Right kidney (tissue), 1 donor: ENCODE measurements at regions not wholly inside any gene's neighbourhood (a gene's known extent, or its start where the extent isn't known, plus 50 kb on each side); places are given as distances from the start of the nearest gene placed in this dataset.
"Not testable (repeated sequence)": the region's sequence is repeated elsewhere in the genome, so short reads cannot be mapped to it uniquely, and the experiment has no call there.

Experiments
- DNase-seq: peaks from one replicate; pipeline ENCODE4 v3.0.0-alpha.2; 2016

DNA sequence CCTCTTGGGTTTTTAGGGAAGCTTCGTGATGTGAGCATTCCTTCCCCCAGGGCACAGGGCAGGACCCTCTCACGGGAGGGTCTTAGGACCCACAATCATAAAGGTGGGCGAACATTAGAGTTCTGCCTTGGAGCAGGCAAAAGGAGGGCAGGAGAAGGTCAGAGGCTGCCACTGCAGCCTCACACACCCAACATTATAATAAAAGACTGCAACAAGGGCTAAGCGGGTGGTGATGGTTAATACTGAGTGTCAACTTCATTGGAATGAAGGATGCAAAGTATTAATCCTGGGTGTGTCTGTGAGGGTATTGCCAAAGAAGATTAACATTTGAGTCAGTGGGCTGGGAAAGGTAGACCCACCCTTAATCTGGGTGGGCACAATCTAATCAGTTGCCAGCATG is 206.6 kb upstream of the C2CD4B start:
- DNase-seq, result not testable (repeated sequence)

DNA sequence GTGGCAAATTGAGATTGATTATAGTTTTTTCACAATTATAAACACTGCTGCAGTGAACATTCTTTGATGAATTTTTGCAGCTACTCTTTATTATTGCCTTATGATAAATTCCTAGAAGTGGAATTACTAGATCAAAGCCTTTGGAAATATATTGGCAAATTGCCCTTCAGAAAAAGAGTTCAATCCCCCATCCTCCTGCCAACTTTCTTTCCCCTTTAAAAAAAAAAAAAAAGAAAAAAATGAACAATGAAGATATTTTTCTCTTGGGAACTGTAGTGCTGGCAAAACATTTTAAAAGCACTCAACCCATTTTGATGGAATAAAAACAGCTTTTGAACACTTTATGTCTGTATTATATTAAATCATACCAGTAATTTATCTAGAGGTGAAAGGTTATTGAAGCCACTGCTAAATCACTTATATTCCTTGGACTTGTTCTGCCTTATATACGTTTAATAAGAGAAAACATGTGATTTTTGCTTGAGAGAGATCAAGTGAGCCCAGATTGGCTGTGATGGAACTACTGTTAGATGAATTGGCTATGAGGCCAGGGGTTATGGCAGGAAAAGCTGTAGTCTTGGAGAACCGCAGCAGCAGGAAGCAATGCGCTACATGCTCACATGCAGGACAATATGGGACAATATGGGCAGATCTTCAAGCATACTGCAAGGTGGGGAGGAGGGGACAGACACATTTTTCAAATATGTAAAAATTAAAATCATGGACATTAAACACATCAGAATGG is 212.8 kb upstream of the C2CD4B start:
- DNase-seq, result no peak

DNA sequence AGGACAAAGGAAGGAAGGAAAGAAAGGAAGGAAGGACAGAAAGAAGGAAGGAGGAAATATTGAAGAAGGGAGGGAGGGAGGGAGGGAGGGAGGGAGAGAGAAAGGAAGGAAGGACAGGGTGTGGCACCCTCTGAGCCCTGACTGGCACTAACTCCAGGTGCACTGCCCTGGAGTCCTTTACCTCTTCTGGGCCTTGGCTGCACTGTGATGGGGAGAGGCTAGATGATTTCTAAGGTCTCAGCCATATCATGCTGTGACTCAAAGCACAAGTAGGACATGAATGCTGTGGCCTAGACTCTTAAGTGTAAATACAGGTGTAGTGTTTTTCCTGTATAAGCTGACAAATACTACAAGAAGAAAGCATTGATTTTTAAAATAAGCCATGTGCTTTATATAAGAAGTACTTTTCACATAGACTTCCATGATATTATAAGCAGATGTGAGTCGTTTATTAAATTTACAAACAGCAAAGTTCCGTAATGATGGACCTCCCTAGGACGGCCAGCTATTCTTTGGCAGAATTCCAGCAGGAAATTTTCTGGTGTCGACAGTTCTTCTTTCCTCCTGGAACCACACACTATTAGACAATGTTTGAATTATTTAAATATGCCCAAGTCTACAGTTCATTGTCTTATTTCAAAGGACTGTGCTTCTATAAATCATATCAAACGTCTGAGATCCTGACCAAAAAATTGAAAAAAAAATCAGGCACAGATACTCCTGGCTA is 213.8 kb upstream of the C2CD4B start:
- no peak for DNase-seq

DNA sequence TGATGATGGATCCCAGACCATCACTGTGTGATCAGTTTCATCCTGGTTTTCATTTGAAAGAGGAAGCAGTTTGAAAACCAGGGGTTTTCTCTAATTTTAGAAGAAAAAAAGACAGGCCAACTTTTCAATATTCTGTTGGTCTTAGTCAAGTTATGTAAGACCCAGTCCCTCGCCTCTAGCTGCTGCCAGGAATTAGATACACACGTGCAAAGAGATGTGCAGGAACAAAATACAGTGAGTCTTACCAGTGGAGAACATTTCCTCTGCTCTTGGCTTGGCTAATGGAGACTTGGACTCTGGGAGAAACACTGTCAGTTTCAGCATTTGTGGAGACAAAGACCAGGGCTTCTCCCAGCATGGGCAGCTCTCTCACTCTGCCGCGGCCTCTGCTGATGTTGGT is 214.9 kb upstream of the C2CD4B start:
- DNase-seq, result no peak

DNA sequence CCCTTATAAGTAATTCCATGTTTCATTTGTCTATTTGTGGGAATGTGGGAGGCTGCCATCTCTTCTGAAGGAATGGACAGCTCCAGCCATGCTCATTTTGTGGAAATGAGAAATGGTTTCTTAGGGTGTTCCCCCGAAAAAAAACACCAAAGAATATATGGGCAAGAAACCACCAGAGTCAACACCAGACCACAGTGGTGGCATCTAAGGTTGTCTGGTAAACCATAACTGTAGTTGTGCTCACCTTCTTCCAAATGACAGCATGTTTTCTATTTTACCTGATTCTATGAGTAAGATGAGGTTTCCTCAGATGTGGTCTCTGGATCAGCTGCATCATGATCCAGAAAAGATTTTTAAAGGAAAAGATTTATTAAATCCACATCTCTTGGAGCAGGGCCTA is 217.0 kb upstream of the C2CD4B start:
- DNase-seq, result no peak

DNA sequence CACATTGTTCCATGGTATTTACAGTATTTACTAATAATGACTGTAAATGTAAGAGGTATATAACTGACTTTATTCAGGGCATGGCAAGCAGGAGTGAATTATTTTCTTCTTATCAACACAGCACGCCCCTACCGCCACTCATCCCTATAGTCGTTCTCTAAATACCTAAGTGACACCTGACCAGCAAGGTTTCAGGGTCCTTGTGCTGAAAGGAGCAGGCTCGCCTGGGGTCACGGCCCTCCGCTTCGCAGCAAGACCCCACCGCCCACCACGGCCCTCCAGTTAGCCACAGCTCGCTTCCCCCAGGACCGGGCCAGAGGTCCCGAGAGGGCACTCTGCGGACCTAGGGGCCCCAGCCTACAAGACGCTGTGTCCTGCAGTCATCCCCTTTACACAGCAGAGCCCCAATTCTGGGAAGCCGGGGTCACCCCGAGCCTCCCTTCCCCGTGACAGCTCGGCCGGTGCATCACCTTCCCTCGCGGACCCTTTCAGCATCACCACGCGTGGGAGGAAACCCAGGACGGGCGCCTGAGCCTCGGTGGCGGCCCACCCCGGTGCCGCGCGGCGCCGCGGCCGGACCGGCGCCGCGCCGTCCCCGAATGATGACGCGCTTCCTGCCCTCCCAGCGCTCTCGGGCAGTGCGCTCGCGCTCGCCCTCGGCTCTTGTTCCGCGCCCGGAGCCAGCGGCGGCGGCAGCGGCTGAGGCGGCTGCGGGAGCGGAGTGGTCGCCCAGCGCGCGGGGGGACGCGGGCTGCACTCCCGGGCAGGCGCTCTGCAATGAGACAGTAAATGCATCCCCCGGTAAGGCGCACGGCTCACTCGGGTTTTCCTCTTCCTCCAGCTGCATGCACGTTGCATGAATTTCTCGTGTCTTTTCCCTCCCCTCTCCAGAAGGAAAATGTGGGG is 225.1 kb upstream of the C2CD4B start, which contains the start of gene TLN2:
Gene TLN2 (plus strand): TSS at position 666 of the 906 bp plus-strand sequence.
- peak; percentile 95 for DNase-seq

DNA sequence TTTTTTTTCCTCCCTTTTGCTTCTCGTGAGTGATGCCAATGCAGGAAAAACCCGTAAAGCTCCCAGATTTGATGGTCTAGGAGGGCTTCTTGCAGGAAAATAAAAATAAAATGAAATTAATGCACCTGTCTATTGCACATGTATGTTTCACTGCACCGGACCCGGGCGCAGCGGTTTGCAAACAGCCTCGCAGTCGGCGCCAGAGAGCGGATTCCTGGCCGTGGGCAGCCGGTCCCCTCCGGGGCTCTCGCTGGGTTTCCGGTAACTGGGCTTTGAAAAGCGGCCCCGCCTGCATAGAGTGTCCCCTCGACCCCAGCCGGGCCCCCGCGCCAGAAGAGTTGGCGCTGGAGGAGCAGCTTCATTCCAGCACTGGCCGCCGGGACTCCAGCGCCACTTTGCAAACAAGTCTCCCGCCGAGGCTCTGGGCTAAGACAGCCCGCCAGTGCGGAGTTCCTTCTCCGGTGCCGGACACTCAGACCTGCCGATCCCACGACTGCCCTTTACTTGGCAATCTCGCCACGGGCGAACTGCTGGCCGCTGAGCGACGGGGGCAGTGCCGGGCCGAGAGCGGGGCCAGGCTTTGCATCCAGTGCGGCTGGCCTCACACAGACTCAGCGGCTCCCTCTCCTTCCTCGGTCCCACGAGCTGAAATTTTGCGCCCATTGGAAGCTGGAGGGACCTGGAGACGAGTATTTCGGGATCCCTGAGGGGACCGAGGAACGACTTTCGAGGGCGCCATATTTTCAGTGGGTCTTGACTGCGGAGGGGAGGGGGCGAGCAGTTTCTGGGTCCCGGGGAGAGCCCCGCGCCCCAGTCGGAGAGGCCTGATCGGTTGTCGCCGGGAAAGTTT is 225.9 kb upstream of the C2CD4B start:
- peak; percentile 83 for DNase-seq

DNA sequence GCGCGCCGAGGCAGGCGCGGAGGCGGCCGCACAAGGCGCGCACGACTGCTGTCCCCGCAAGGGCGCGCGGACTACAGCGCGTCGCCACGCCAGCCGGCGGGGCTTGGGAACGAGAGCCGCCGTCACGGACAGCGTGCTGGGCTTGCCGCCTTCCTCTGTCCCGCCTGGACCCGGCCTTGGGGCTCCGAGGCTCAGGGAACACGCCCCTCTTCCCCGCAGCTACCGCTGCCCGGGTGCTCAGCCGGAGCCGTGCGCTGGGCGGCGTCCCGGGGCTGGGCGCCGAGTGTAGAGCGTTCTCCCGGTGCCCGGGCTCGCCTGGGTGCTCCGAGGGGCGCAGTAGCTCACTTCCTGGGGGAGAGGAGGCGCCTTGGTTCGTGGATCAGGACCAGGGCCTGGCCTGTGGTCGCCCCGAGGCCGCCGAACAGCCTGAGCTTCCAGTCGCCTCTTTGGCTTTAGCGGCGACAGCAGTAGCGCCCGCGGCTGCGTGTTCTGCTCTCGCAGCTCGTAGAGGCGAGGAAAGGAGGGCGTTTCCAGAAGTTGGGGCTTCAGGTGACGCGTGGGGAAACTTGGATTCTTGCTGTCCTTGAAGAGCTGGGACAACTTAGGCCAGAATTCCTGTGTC is 226.7 kb upstream of the C2CD4B start:
- DNase-seq, result peak; percentile 91

DNA sequence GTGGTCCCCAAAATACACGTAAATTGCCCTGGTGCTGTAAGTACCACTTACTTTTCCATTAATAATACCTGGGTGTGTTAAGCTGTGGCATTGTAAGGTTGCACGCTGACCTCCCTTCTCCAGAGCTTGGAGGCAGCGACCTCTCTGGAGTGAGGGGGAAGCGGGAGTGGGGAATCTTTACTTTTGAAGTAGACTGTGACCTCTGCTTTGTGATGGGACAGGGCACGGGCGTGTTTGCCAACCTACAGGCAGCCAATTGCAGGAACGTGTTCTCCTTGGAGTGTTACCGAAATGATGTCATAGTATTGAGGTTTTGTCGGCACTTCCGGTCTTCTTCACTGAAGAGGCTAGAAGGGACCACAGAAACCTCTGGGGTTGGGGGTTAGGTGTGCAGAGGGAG is 227.3 kb upstream of the C2CD4B start:
- DNase-seq, result no peak

DNA sequence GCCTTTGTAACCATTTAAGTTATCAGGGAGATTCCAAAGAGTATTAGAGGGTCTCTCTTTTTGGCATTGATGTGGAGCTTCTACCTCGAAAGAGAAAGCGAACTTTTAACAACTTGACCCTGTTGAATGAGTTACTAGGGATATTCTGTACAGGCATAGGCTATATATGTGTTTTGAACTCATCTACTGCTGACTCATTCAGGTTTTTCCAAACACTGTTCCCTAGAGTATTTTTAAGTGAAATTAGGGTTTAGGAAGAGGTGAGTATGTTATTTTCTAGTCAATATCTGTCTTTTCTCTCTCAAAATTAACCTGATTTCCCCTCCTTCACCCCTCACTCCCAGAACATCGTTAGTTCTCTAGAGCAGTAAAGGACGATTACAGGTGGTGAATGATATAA is 228.1 kb upstream of the C2CD4B start:
- DNase-seq, result no peak

DNA sequence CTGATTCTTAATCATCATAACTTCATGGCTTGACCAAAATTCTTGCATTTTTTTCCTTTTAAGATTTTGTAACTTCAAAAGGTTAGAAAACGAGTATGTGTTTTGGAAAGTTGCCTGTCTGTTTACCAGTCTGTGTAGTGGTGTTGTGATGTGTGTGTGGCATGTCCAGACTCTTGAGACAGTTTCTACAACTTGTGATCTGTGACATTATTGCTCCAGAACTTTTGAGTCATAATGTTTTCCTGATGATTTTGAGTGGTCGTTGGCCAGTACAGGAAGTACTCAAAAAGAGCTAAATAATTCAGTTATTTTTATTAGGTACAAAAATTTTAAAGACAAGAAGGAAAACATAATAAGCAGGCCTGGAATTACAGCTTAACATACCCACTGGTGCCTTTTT is 229.0 kb upstream of the C2CD4B start:
- no peak for DNase-seq

DNA sequence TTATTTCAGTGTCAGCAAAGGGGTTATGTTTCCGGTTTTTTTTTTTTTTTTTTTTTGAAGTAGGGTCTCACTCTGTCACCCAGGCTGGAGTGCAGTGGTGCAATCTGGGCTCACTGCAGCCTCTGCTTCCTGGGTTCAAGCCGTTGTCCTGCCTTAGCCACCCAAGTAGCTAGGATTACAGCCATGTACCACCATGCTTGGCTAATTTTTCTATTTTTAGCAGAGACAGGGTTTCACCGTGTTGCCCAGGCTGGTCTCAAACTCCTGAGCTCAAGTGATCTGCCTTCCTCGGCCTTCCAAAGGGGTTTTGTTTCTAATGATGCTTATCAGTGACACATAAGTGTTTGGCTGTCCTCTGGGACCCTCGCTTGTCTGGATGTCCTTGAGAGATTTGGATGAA is 235.7 kb upstream of the C2CD4B start:
- DNase-seq, result no peak

DNA sequence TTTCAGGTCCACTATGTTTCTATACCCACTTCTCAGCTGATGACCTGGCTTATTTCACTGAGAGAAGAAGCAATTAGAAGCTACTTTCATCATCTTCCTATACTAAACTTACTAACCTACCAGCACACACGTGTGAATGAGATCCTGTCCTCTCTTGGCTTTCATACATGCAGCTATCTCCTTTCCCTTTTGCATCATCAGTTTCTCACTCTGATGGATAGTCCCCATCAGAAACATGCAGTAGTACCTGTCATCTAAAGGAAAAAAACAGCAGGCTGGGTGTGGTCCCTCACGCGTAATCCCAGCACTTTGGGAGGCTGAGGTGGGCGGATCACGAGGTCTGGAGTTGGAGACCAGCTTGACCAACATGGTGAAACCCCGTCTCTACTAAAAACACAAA is 237.6 kb upstream of the C2CD4B start:
- DNase-seq, result no peak

DNA sequence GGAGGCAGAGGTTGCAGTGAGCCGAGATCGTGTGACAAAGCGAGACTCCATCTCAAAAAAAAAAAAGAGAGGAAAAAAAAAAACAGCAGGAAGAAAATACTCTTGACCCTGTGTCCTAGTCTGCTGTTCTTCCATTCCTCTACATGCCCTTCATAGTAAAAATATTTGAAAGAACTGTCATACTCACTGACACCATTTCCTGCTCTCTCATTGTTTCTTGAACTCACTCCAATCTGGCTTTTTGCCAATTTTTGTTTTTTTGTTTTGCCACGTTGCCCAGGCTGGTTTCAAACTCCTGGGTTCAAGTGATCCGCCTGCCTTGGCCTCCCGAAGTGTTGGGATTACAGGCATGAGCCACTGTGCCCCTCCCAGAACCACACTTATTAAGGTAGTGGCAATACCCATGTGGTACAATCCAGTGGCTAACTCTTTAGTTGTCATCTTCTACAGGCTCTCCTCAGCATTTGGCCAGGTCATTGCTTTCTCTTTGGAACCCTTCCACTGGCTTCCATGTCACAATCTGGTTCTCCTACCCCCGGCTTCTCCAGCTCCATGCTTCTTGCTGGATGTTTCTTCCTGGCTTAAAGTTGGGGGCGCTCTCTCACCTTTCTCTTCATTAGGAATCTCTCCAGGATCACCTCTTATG is 238.2 kb upstream of the C2CD4B start:
- DNase-seq, result no peak

DNA sequence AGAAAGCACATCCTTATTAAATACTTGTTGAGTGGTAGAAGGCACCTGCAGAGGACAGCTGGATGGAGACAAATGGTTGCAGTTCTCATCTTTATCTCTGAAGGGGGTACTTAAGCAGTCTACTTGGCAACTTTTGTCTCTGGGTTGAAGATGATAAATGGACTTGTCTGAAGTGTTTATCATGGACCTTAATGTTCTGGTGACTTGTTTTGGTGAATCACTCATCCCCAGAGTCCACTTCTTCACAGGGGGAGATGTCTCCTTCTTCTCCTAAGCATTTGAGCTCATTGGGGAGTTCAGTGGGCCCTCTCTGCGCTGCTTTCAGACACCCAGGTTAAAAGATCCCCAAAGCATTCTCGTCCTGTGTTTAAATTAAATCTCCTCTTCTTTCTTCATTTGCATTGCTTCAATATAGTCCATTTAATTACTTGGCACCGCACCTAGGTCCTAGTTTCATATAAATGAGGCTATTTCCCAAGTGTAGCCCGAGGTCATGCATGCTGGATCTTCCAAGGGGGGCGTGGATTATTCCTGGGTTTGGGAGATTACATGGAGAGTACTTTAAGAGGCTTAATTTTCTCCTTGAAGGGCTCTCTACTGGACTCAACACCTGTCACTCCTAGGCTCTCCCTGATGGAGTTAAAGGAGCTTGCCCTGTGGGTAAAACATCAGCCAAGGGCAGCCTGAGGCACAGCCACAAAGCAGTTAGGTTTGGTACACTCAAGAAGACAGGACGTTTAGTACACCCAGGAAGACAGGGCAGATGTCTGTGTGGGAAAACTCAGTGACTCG is 239.3 kb upstream of the C2CD4B start:
- no peak for DNase-seq

DNA sequence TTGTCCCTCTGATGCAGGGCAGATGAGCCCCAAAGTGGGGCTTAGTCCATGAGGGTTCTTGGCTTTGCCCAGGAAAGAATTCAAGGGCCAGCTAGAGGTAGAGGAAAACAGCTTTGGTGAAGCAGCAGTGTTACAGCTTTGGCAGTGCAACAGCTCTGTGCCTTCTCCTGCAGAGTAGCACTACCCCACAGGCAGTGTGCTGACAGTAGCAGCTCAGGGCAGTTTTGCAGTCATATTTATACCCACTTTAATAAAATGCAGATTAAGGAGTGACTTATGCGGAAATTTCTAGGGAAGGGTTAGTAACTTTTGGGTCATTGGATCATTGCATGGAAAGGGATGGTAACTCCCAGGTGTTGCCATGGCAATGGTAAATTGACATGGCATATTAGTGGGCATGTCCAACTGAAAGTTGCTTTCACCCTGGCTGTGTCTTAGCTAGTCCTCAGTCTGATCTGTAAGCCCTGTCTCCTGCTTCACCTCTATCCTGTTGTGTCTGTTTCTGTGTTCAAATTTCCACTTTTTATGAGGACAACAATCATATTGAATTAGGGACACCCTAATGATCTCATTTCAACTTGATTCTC is 241.3 kb upstream of the C2CD4B start:
- DNase-seq, result no peak

DNA sequence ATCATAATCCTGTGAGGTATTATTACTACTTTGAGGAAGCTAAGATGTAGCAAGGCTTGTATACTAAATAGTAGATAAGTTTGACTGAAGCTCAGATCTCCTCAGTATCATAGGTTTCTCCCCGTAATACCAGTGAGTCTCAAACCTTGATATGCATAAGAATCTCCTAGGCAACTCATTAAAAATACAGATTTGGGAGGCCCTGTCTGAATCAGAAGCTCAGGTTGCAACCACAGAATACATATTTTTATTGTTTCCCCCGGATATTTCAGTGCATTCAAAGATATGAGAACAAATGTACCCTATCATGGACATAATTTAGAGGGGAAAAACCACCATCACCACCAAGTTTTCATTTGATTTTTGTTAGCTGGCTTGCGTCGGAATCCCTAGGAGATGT is 242.1 kb upstream of the C2CD4B start:
- DNase-seq, result no peak

DNA sequence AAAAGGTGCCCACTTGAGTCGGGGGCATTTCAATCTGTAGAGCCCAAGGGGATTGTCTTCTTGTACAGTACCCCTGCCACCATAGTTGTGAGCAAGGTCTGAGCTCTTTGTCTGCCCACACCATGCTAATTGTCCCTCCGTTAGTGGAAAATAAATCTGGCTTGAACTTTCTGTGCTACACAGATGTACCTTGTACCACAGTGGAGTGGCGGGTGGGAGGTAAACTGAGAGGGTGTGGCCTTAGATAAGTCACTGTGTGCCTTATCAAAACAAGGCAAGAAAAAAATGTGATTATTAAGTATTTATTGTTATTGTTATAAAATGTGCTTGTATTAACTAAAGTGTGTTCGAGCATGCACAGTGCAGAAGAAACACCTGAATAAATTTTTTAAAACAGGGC is 242.9 kb upstream of the C2CD4B start:
- DNase-seq, result no peak

DNA sequence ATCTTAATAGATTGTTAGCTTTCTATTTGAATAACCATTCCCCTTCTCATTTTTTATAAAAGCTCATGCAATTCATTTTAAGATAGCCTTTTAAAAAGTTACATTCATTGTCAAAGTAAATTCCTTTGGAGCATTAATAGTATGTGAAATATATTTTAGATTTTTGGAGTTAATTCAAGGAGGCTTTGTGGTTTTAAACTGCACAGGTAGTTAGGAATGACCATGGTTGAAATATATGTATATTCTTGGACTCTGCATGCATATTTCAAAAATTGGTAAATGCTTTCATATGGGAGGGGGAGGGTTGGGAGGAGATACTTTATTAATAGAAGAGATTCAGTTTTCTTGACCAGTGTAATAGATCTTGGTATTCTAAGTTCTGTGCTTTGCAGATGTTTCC is 244.4 kb upstream of the C2CD4B start:
- DNase-seq, result no peak

DNA sequence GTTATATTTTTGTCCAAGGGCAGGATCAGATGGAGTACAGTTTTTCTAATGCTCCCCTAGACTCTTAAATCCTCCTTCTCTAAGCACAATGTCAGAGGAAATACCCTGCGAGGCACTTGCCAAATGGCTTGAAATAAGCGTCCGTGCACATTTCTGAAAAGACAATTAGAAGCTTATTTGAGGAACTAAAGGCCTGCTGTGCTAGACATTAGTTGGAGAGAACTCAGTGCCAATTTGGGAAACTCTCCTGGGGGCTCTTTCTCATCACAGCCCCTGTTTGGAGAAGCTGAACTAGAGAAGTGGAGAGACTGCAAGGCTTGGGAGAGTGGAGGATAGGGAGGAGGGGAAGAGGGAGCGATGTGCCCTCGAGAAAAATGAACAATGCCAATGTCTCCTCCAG is 247.6 kb upstream of the C2CD4B start:
- DNase-seq, result no peak
